HG03103 (cell line): ENCODE measurements at regions not wholly inside any gene's neighbourhood (a gene's known extent, or its start where the extent isn't known, plus 50 kb on each side); places are given as distances from the start of the nearest gene placed in this dataset.

ENCODE experiments used
- ATAC-seq: cut with Tn5 transposase; IDR thresholded peaks from one replicate; pipeline ENCODE4 v1.9.1; 2021; ENCODE audit warnings: low read depth; ENCODE audit not compliant: unreplicated experiment

- ATAC-seq, result no peak
Measured at GRCh38 chr4:14837860-14838259, 164.4 kb upstream of the CPEB2 start.

GRCh38 chr4:14841801-14842768 is 160.2 kb upstream of the CPEB2 start:
- ATAC-seq, result no peak

- ATAC-seq, result no peak
Measured at GRCh38 chr4:14842964-14843630, 159.2 kb upstream of the CPEB2 start.

GRCh38 chr4:14844061-14844460 is 158.2 kb upstream of the CPEB2 start:
- ATAC-seq, result no peak

- ATAC-seq, result no peak
Measured at GRCh38 chr4:14848229-14848628, 154.1 kb upstream of the CPEB2 start.

- no peak for ATAC-seq
Measured at GRCh38 chr4:14850455-14851097, 151.7 kb upstream of the CPEB2 start.

- ATAC-seq, result no peak
Measured at GRCh38 chr4:14853176-14853943, 148.9 kb upstream of the CPEB2 start.

- no peak for ATAC-seq
Measured at GRCh38 chr4:14855719-14856061, 146.6 kb upstream of the CPEB2 start.

- peak; percentile 94 for ATAC-seq
Measured at GRCh38 chr4:14856062-14856933, 146.0 kb upstream of the CPEB2 start.

GRCh38 chr4:14856934-14857235 is 145.4 kb upstream of the CPEB2 start:
- no peak for ATAC-seq

- ATAC-seq, result no peak
Measured at GRCh38 chr4:14857475-14857874, 144.8 kb upstream of the CPEB2 start.

- no peak for ATAC-seq
Measured at GRCh38 chr4:14857981-14858380, 144.3 kb upstream of the CPEB2 start.

GRCh38 chr4:14862891-14863290 is 139.4 kb upstream of the CPEB2 start:
- ATAC-seq, result no peak

- no peak for ATAC-seq
Measured at GRCh38 chr4:14863418-14864364, 138.6 kb upstream of the CPEB2 start.

GRCh38 chr4:14864365-14865030 is 137.8 kb upstream of the CPEB2 start:
- ATAC-seq, result no peak

- ATAC-seq, result no peak
Measured at GRCh38 chr4:14865031-14865366, 137.3 kb upstream of the CPEB2 start.

- no peak for ATAC-seq
Measured at GRCh38 chr4:14865804-14866203, 136.5 kb upstream of the CPEB2 start.

GRCh38 chr4:14867847-14868246 is 134.4 kb upstream of the CPEB2 start:
- no peak for ATAC-seq
